ENCODE measurements at regions not wholly inside any gene's neighbourhood (a gene's known extent, or its start where the extent isn't known, plus 50 kb on each side); places are given as distances from the start of the nearest gene placed in this dataset.

DNA sequence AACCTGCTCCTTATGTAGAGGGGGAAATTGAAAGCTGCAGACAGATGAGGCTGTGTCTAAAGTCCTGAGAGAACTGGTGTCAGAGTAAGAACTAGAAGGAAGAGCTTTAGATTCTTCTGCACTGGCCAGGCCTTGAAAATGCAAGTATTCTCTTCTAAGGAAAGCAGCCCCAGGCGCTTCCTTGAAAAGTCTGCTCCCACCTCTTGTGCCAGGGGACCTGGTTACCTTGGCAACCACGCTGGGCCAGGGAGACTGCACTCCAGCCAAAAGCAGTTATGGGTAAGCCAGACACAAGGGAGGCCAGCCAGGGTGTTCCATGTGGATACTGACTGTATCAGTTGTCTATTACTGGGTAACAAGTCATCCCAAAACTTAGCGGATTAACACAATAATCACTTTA lies 228.6 kb upstream of the SDK2 start:
- Histone ChIP-seq H3K27ac (ENCODE audit: extremely low read depth, low read depth, low read length) (no peak overlapping the region), H3K9ac (ENCODE audit: insufficient read depth in 1 of 2, low read depth in 2 of 2, low read length in 2 of 2) (no peak overlapping the region), H4K20me1 (replicated peaks; ENCODE audit: control insufficient read depth, insufficient read depth, low read length) (no peaks in the 10 kb centered on the region), H3K9me1 (ENCODE audit: control insufficient read depth, insufficient read depth, low read length) (no peaks in the 10 kb centered on the region), H3K79me2 (ENCODE audit: control insufficient read depth, insufficient read depth, low read length) (no peaks in the 10 kb centered on the region), H3K27me3 (ENCODE audit: control insufficient read depth in 2 of 2, insufficient read depth in 2 of 2, low read length in 2 of 2) (peaks cover 0 to 8% of the 10 kb centered on the region in 2 experiments; a peak in 1 of 5 replicates), H3K4me1 (replicated peaks in 1 of 2; ENCODE audit: control insufficient read depth in 2 of 2, insufficient read depth in 2 of 2, low read length in 2 of 2) (no peaks in the 10 kb centered on the region), H3K9me3 (replicated peaks; ENCODE audit: control insufficient read depth, insufficient read depth, low read depth, low read length) (no peaks in the 10 kb centered on the region), H3K36me3 (ENCODE audit: control insufficient read depth, insufficient read depth, low read length) (no peaks in the 10 kb centered on the region), H2AFZ (ENCODE audit: low read depth, low read length) (no peak overlapping the region), H3K4me3 (no peak overlapping the region), H3K4me2 (ENCODE audit: insufficient read depth, low read length) (no peak overlapping the region)
- ATAC-seq (no peak), FAIRE-seq (no peak), DNase-seq (ENCODE audit: extremely low read depth in 1 of 4, low spot score in 3 of 4) (no peak)
- WGBS (ENCODE audit: insufficient coverage, low coverage, missing lambda C conversion rate): 0% methylated on average over 3 of the region's 3 CpGs
- CTCF ChIA-PET (ENCODE audit: low intra/inter-chr PET ratio): no interaction called here
- intact Hi-C loops (cut with micrococcal nuclease): no loop called here
- no TSS peak for BruUV-seq (replicated peaks)
- TF ChIP-seq RFX1 (IDR thresholded peaks at IDR 0.05) (peak; percentile 21; the same call in 1 of the 2 replicates), ZNF12 (CRISPR knock-in tag; IDR thresholded peaks at IDR 0.05) (no peak), HNRNPUL1 (IDR thresholded peaks at IDR 0.05; ENCODE audit: low read length) (no peak)
- in situ Hi-C loops (cut with MboI): no loop called here
- POLR2A ChIA-PET: interaction anchor here (0.6 to 1.0 kb wide), 3 partner anchors 9 to 433 kb away, joined by 3 to 4 read pairs (median 4); no protein-coding TSS in a partner anchor

DNA sequence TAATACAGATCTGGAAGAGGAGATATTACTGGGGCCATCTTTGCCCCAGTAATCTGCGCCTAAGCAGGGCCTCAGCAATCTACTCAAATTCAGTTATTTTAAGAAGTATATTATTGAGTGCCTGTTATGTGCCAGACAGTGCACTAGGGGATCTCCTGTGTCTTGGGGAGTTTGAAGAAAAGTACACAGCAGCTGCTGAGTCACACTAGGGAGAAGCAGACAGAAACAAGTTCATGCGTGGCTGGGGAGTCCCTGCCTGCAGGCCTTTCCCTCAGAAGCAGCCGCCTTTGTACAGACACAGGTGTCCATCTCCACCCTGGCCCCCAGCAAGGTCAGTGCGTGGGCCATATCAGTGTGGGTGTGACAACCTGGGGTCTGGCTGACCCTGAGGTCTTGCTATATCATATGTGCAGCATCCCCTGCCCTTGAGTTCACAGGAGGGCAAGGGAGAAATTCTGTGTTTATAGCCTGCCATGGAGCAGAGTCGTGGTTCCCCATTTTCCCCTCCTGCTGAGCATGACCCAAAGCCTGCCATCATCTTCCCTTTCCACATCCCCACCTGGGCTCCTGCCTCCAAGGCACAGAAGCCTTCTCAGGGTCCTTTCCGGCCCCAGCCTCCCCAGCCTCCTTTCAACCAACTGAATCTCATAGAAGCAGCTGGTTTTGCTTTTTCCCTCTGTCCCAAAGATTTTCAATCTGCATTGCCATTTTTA lies 229.9 kb upstream of the SDK2 start:
- no TSS peak for BruUV-seq (replicated peaks)
- WGBS (ENCODE audit: insufficient coverage, low coverage, missing lambda C conversion rate): 3% methylated on average over 6 of the region's 6 CpGs
- H3K4me2 ChIP-seq (ENCODE audit: insufficient read depth, low read length): no peak overlapping the region
- intact Hi-C loops (cut with micrococcal nuclease) (no loop called here), in situ Hi-C loops (cut with MboI) (no loop called here)
- no peak for FAIRE-seq
- no peaks in the 10 kb centered on the region for H3K9me3 ChIP-seq (replicated peaks; ENCODE audit: control insufficient read depth, insufficient read depth, low read depth, low read length)
- no peak overlapping the region for H3K4me3 ChIP-seq
- no peaks in the 10 kb centered on the region for H4K20me1 ChIP-seq (replicated peaks; ENCODE audit: control insufficient read depth, insufficient read depth, low read length)
- POLR2A ChIA-PET: interaction anchor here (0.9 kb wide), 1 partner anchor 10 kb away, joined by 3 read pairs; no protein-coding TSS in a partner anchor
- CTCF ChIA-PET (ENCODE audit: low intra/inter-chr PET ratio): no interaction called here
- ATAC-seq: no peak
- no peak overlapping the region for H3K27ac ChIP-seq (ENCODE audit: extremely low read depth, low read depth, low read length)
- peaks cover 0 to 10% of the 10 kb centered on the region in 2 experiments; a peak in 1 of 5 replicates for H3K27me3 ChIP-seq (ENCODE audit: control insufficient read depth in 2 of 2, insufficient read depth in 2 of 2, low read length in 2 of 2)
- H3K9me1 ChIP-seq (ENCODE audit: control insufficient read depth, insufficient read depth, low read length): no peaks in the 10 kb centered on the region
- H3K4me1 ChIP-seq (replicated peaks in 1 of 2; ENCODE audit: control insufficient read depth in 2 of 2, insufficient read depth in 2 of 2, low read length in 2 of 2): no peaks in the 10 kb centered on the region
- no peaks in the 10 kb centered on the region for H3K79me2 ChIP-seq (ENCODE audit: control insufficient read depth, insufficient read depth, low read length)
- no peak for DNase-seq (ENCODE audit: extremely low read depth in 1 of 4, low spot score in 3 of 4)
- no peak overlapping the region for H3K9ac ChIP-seq (ENCODE audit: insufficient read depth in 1 of 2, low read depth in 2 of 2, low read length in 2 of 2)
- H2AFZ ChIP-seq (ENCODE audit: low read depth, low read length): no peak overlapping the region
- no peaks in the 10 kb centered on the region for H3K36me3 ChIP-seq (ENCODE audit: control insufficient read depth, insufficient read depth, low read length)
- no peak for TF ChIP-seq MAZ (CRISPR knock-in tag; conservative IDR thresholded peaks at IDR 0.05 in 1 of 2, IDR thresholded peaks at IDR 0.05 in 1 of 2)
- TF ChIP-seq, protein P1, sequence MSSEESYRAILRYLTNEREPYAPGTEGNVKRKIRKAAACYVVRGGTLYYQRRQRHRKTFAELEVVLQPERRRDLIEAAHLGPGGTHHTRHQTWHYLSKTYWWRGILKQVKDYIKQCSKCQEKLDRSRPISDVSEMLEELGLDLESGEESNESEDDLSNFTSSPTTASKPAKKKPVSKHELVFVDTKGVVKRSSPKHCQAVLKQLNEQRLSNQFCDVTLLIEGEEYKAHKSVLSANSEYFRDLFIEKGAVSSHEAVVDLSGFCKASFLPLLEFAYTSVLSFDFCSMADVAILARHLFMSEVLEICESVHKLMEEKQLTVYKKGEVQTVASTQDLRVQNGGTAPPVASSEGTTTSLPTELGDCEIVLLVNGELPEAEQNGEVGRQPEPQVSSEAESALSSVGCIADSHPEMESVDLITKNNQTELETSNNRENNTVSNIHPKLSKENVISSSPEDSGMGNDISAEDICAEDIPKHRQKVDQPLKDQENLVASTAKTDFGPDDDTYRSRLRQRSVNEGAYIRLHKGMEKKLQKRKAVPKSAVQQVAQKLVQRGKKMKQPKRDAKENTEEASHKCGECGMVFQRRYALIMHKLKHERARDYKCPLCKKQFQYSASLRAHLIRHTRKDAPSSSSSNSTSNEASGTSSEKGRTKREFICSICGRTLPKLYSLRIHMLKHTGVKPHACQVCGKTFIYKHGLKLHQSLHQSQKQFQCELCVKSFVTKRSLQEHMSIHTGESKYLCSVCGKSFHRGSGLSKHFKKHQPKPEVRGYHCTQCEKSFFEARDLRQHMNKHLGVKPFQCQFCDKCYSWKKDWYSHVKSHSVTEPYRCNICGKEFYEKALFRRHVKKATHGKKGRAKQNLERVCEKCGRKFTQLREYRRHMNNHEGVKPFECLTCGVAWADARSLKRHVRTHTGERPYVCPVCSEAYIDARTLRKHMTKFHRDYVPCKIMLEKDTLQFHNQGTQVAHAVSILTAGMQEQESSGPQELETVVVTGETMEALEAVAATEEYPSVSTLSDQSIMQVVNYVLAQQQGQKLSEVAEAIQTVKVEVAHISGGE (CRISPR knock-in tag; IDR thresholded peaks at IDR 0.05): no peak
- TF ChIP-seq FOXJ2 (tag; IDR thresholded peaks at IDR 0.05): no peak
- TF ChIP-seq CREB1 (IDR thresholded peaks at IDR 0.05): no peak
- TF ChIP-seq CREB1 (CRISPR knock-in tag; IDR thresholded peaks at IDR 0.05): no peak
